H9 (cell line): ENCODE measurements at regions not wholly inside any gene's neighbourhood (a gene's known extent, or its start where the extent isn't known, plus 50 kb on each side); places are given as distances from the start of the nearest gene placed in this dataset.

Source experiments
- DNase-seq: peaks from one replicate; pipeline ENCODE4 v3.0.0-alpha.2; 2017
- H2AFZ ChIP-seq: one replicate; pipeline ENCODE4 v1.6.1; 2013; ENCODE audit warnings: mild to moderate bottlenecking, low read length, control low read depth, moderate library complexity
- H2AK5ac ChIP-seq: 2 replicates; pipeline ENCODE4 v1.6.1; 2013; ENCODE audit warnings: low read length, control low read depth, mixed read lengths; ENCODE audit not compliant: insufficient read length
- H2BK120ac ChIP-seq: one replicate; pipeline ENCODE4 v1.6.1; 2013; ENCODE audit warnings: low read depth, mild to moderate bottlenecking, low read length, control low read depth, inconsistent platforms; ENCODE audit not compliant: poor library complexity, severe bottlenecking
- H2BK12ac ChIP-seq: 2 replicates; pipeline ENCODE4 v1.6.1; 2013; ENCODE audit warnings: low read length, control low read depth, mixed read lengths, low read depth; ENCODE audit not compliant: insufficient read length
- H2BK15ac ChIP-seq: 2 replicates; pipeline ENCODE4 v1.6.1; 2013; ENCODE audit warnings: low read depth, low read length, control low read depth
- H2BK20ac ChIP-seq: one replicate; pipeline ENCODE4 v1.6.1; 2013; ENCODE audit warnings: low read depth, mild to moderate bottlenecking, low read length, control low read depth, inconsistent platforms; ENCODE audit not compliant: poor library complexity, severe bottlenecking
- H2BK5ac ChIP-seq: 2 replicates; pipeline ENCODE4 v1.6.1; 2013; ENCODE audit warnings: low read length, control low read depth, mixed read lengths; ENCODE audit not compliant: insufficient read length
- H3K14ac ChIP-seq: 2 replicates; pipeline ENCODE4 v1.6.1; 2013; ENCODE audit warnings: low read length, control low read depth; ENCODE audit not compliant: insufficient read depth
- H3K18ac ChIP-seq: 2 replicates; pipeline ENCODE4 v1.6.1; 2013; ENCODE audit warnings: low read depth, mild to moderate bottlenecking, mixed read lengths, low read length, control low read depth; ENCODE audit not compliant: insufficient read length
- H3K23ac ChIP-seq: 2 replicates; pipeline ENCODE4 v1.6.1; 2013; ENCODE audit warnings: low read length, control low read depth, mixed read lengths, low read depth; ENCODE audit not compliant: insufficient read length
- H3K23me2 ChIP-seq: 2 replicates; pipeline ENCODE4 v1.6.1; 2013; ENCODE audit warnings: low read depth, mild to moderate bottlenecking, mixed read lengths, low read length, control low read depth; ENCODE audit not compliant: insufficient read length, poor library complexity, severe bottlenecking
- H3K27ac ChIP-seq: 2 replicates; pipeline ENCODE4 v1.5.1; 2013; ENCODE audit warnings: low read length, control low read depth, mixed read lengths, low read depth; ENCODE audit not compliant: insufficient read length
- H3K27me3 ChIP-seq: 2 replicates; pipeline ENCODE4 v1.6.1; 2013; ENCODE audit warnings: low read length, control low read depth, inconsistent platforms; ENCODE audit not compliant: insufficient read depth
- H3K4ac ChIP-seq: 2 replicates; pipeline ENCODE4 v1.6.1; 2013; ENCODE audit warnings: low read depth, mild to moderate bottlenecking, control low read depth, inconsistent platforms, low read length, moderate library complexity
- H3K4me1 ChIP-seq: 2 replicates; pipeline ENCODE4 v1.6.1; 2013; ENCODE audit warnings: low read length, control low read depth, inconsistent platforms; ENCODE audit not compliant: insufficient read depth
- H3K4me2 ChIP-seq: 2 replicates; pipeline ENCODE4 v1.6.1; 2013; ENCODE audit warnings: low read length, control low read depth, mixed read lengths; ENCODE audit not compliant: insufficient read length, insufficient read depth
- H3K56ac ChIP-seq: 2 replicates; pipeline ENCODE4 v1.6.1; 2013; ENCODE audit warnings: low read depth, mild to moderate bottlenecking, mixed read lengths, low read length, control low read depth; ENCODE audit not compliant: insufficient read length
- H3K79me1 ChIP-seq: 2 replicates; pipeline ENCODE4 v1.6.1; 2013; ENCODE audit warnings: low read depth, mild to moderate bottlenecking, moderate library complexity, low read length, control low read depth, inconsistent platforms; ENCODE audit not compliant: insufficient read depth, poor library complexity, severe bottlenecking
- H3K79me2 ChIP-seq: 2 replicates; pipeline ENCODE4 v1.6.1; 2013; ENCODE audit warnings: low read length, control low read depth, inconsistent platforms; ENCODE audit not compliant: insufficient read depth
- H3K9ac ChIP-seq: 2 replicates; pipeline ENCODE4 v1.6.1; 2013; ENCODE audit warnings: low read length, control low read depth, mixed read lengths; ENCODE audit not compliant: insufficient read length; ENCODE audit errors: extremely low read depth
- H3K9me3 ChIP-seq: one replicate; pipeline ENCODE4 v1.6.1; 2013; ENCODE audit warnings: low read depth, low read length, inconsistent platforms; ENCODE audit not compliant: control insufficient read depth
- H3T11ph ChIP-seq: one replicate; pipeline ENCODE4 v1.6.1; 2013; ENCODE audit warnings: mild to moderate bottlenecking, low read length, control low read depth, inconsistent platforms
- H4K20me1 ChIP-seq: one replicate; pipeline ENCODE4 v1.6.1; 2013; ENCODE audit not compliant: control insufficient read depth, insufficient read length, insufficient read depth
- H4K5ac ChIP-seq: 2 replicates; pipeline ENCODE4 v1.6.1; 2013; ENCODE audit warnings: low read depth, mild to moderate bottlenecking, mixed read lengths, low read length, control low read depth; ENCODE audit not compliant: insufficient read length
- H4K8ac ChIP-seq: replicated peaks from 2 replicates; pipeline ENCODE4 v1.6.1; 2013; ENCODE audit warnings: low read length, control low read depth, mixed read lengths, low read depth; ENCODE audit not compliant: insufficient read length
- H4K91ac ChIP-seq: 2 replicates; pipeline ENCODE4 v1.6.1; 2013; ENCODE audit warnings: low read depth, mild to moderate bottlenecking, moderate library complexity, mixed read lengths, low read length, control low read depth; ENCODE audit not compliant: insufficient read length
- H3K27ac Mint-ChIP-seq, 3 experiments: 2 replicates in 2 of 3; 3 replicates in 1 of 3; pipeline ENCODE4 v1.8.0; 2020 to 2021; ENCODE audit warnings: mixed read lengths in 3 of 3, mild to moderate bottlenecking in 1 of 3, moderate library complexity in 1 of 3
- H3K27me3 Mint-ChIP-seq: 2 replicates; pipeline ENCODE4 v1.8.0; 2021; ENCODE audit warnings: low read depth, mild to moderate bottlenecking, moderate library complexity, mixed read lengths
- H3K36me3 Mint-ChIP-seq, 3 experiments: 2 replicates in 2 of 3; 3 replicates in 1 of 3; pipeline ENCODE4 v1.8.0; 2020 to 2021; ENCODE audit warnings: low read depth in 3 of 3, mixed read lengths in 3 of 3; ENCODE audit not compliant: insufficient read depth in 1 of 3
- H3K4me1 Mint-ChIP-seq, 2 experiments: 2 replicates each; pipeline ENCODE4 v1.8.0; 2020; ENCODE audit warnings: mixed read lengths in 2 of 2
- H3K4me3 Mint-ChIP-seq, 2 experiments: 2 replicates in 1 of 2; 3 replicates in 1 of 2; pipeline ENCODE4 v1.8.0; 2020 to 2021; ENCODE audit warnings: mild to moderate bottlenecking in 2 of 2, mixed read lengths in 2 of 2, moderate library complexity in 1 of 2
- H3K9me3 Mint-ChIP-seq, 2 experiments: 2 replicates in 1 of 2; 3 replicates in 1 of 2; pipeline ENCODE4 v1.8.0; 2020; ENCODE audit warnings: mild to moderate bottlenecking in 2 of 2, mixed read lengths in 2 of 2, moderate library complexity in 1 of 2
- CTCF ChIP-seq: fragments of 200-600 bp; sonication (generic); conservative IDR thresholded peaks from 3 replicates; pipeline ENCODE4 v1.8.0; 2021; ENCODE audit warnings: antibody characterized with exemption, mild to moderate bottlenecking
- WGBS: extraction: QIAGEN DNeasy Blood & Tissue Kit; methylation state at CpG from one replicate; pipeline ENCODE4 v1.1.7; 2013; ENCODE audit warnings: missing lambda C conversion rate, low lambda C conversion rate, mixed read lengths; ENCODE audit not compliant: insufficient read length; ENCODE audit errors: extremely low coverage; 5-methylcytosine and 5-hydroxymethylcytosine counted together

GRCh38 chr4:137370679-137371078 lies 161.6 kb downstream of the PCDH18 start:
- no peak overlapping the region for H2BK15ac ChIP-seq
- no peaks in the 10 kb centered on the region for H3K36me3 Mint-ChIP-seq
- H2BK120ac ChIP-seq = no peak overlapping the region
- no peaks in the 10 kb centered on the region for H3K27me3 ChIP-seq
- H2AFZ ChIP-seq = no peak overlapping the region
- H3K27ac Mint-ChIP-seq = no peak overlapping the region
- H3K4ac ChIP-seq = no peak overlapping the region
- no peaks in the 10 kb centered on the region for H3K27me3 Mint-ChIP-seq
- no peak overlapping the region for H3K4me2 ChIP-seq
- H3K56ac ChIP-seq = no peak overlapping the region
- no peaks in the 10 kb centered on the region for H4K20me1 ChIP-seq
- H2AK5ac ChIP-seq = no peak overlapping the region
- H4K91ac ChIP-seq = no peak overlapping the region
- peaks cover 0 to 8% of the 10 kb centered on the region in 2 experiments; a peak in 2 of 4 replicates for H3K4me1 Mint-ChIP-seq
- H3K4me1 ChIP-seq = no peaks in the 10 kb centered on the region
- H3K27ac ChIP-seq = no peak overlapping the region
- no peak overlapping the region for H4K8ac ChIP-seq
- no peak overlapping the region for H2BK12ac ChIP-seq
- H3K79me1 ChIP-seq = no peaks in the 10 kb centered on the region
- WGBS = no CpG with 5 or more reads among the region's 2 CpGs
- H3T11ph ChIP-seq = no peak overlapping the region
- H4K5ac ChIP-seq = no peak overlapping the region
- H3K9me3 ChIP-seq = no peaks in the 10 kb centered on the region
- no peak overlapping the region for H3K14ac ChIP-seq
- TF ChIP-seq CTCF = no peak
- no peaks in the 10 kb centered on the region for H3K23me2 ChIP-seq
- H3K23ac ChIP-seq = no peak overlapping the region
- no peak for DNase-seq
- H3K9me3 Mint-ChIP-seq = no peaks in the 10 kb centered on the region
- H3K79me2 ChIP-seq = no peaks in the 10 kb centered on the region
- no peak overlapping the region for H3K9ac ChIP-seq
- no peak overlapping the region for H2BK5ac ChIP-seq
- H3K4me3 Mint-ChIP-seq = no peak overlapping the region
- no peak overlapping the region for H3K18ac ChIP-seq
- H2BK20ac ChIP-seq = no peak overlapping the region
